ENCODE measurements at regions not wholly inside any gene's neighbourhood (a gene's known extent, or its start where the extent isn't known, plus 50 kb on each side); places are given as distances from the start of the nearest gene placed in this dataset.

DNA sequence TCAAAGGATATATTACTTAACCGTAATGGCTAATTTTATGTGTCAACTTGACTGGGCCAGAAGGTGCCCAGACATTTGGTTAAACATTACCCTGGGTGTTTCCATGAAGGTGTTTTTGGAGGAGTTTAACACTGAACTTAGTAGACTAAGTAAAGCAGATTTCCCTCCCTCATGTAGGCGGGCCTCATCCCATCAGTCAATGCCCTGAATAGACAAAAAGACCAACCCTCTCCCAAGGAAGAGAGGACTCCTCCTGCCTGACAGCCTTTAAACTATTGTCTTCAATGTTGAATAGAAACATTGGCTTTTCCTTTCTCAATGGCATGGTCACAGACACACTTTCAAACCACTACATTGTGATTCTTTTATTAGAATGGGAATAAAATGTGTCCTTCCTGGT, 121.9 kb downstream of the SETD4 start:
- no peak for DNase-seq (ENCODE audit: low read depth)

GRCh38 chr21:35933466-35933865, 126.9 kb downstream of the SETD4 start:
- no peak for DNase-seq (ENCODE audit: low read depth)

DNA sequence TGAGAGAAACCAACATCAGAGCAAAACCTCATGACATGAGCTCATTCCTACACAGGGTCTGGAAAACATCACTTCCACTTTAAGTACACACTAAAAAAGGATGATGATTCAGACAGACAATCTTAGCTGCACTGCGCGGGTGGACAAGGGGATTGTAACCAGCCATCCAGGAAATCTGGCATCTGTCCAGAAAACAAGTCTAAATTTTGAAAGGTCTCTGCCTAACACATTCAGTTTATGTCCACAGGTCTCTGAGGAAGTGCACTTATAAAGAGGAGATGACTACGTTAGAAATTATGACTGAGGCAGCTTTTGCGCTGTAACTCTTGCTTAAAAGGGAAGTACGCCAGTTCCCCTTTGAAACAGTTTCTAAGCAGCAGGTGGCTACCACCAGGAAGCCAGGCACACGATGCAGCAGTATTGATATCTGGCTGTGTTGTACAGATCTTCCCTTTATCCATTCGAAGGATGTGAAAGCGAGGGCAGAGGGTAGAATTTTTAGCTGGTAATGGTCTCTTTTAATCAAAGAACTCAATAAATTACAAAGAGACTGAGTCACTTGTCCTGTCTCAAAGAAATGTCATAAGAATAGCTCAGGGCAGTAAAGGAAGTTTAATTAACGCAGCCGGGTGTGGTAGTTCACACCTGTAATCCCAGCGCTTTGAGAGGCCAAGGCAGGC, 128.0 kb downstream of the SETD4 start:
- DNase-seq (ENCODE audit: low read depth): peak; percentile 86

DNA sequence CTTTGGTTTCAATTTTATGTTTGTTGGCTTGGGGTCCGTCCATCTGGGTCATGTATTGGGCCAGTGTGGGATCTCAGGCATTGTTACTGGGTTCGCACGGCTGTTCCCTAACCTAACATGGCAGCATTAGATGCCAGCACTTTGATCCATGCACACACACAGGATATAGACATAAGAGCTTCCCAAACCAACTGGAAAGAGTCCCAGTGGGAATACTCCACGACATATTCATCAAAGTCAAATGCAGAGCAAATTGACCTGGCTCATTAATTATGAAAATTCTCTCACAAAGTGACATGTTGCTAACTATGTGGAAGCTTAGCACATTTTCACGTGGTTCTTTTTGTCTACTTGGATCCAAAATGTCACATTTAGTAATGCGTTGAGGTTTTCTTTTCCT, 130.4 kb downstream of the SETD4 start:
- DNase-seq (ENCODE audit: low read depth): no peak

- DNase-seq (ENCODE audit: low read depth): no peak
These were observed 133.1 kb downstream of the SETD4 start for GRCh38 chr21:35927262-35927661.

DNA sequence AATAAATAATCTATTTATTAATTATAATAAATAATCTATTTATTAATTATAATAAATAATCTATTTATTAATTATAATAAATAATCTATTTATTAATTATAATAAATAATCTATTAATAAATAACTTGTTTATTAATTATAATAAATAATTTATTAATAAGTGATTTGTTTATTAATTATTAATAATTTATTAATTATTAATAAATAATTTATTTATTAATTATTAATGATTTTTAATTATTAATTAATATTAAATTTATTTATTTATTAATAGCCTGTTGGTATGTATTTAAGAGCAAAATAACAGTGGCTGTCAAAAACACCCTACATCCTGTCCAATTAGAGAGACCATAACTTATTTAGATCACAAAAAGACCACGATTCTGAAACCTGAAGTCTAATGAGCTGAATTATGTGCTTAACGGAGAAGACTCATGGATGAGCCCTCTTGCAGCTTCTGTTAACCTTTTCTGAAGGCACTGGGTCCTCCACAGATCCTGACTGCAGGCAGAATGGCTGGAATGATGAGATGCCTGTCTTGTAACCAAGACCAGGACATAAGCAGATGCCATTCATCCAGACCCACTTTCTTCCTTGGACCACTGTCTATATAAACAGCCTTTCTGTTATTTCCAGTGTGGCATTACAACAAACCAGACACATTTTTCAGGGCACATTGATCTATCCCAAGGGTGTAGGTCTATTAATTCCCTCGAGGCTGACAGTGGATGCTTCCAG, 134.2 kb downstream of the SETD4 start:
- DNase-seq (ENCODE audit: low read depth): no peak

DNA sequence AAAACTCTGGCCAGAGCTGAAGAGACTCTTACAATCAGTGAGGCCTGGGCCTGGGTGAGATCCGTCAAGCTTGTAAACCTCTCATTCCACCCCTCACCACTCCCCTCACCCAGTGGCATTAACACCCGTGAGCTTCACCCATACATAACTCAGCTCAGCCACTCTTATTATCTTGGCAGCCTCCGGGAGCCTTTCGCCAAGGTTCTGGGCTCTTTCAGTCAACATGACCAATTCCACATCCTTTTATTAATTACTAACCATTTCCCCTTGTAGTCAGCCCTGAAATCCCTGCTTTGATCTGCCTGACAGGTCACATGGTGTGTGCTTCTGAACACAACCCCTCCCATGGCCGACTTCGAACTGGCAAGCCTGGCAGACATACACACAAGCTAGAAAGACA, 134.8 kb downstream of the SETD4 start:
- no peak for DNase-seq (ENCODE audit: low read depth)

- peak; percentile 62 for DNase-seq (ENCODE audit: low read depth)
These were observed 135.5 kb downstream of the SETD4 start for GRCh38 chr21:35924714-35925301.

DNA sequence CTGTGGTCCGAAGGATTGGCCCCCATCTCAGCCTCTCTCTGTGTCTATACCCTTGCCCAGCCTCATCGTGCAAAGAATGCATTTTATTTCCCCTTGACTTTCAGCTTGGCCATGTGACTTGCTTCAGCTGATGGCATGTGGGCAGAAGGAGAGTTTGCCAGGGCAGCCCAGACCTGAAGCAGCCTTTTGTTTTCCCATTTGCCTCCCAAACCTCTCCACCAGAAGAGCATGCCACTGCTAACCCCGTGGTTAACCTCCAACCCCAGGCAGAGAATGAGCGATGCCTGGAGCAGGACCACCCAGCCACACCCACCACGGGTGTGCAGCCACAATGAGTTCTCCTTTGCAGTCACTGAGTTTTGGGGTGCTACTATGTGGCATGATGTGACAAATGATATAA, 136.4 kb downstream of the SETD4 start:
- no peak for DNase-seq (ENCODE audit: low read depth)

DNA sequence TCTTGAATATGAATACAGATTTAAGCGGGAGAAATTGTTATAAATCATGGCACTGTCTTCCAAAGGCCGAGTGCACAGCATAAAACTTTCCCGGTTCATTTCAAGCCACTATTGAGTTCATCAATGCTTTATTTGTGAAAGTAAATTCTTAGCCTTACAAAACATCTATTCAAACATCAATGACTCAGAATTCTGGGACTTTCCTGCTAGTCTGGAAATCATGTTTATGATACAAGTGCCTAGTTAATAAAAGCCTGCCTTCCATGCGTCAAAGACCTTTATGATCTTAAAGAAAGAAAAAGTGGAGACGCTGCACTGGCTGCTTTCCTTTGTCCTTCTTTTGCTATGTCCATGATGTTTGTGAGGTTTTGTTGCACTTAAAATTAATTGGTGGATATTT, 137.7 kb downstream of the SETD4 start:
- DNase-seq (ENCODE audit: low read depth): no peak

DNA sequence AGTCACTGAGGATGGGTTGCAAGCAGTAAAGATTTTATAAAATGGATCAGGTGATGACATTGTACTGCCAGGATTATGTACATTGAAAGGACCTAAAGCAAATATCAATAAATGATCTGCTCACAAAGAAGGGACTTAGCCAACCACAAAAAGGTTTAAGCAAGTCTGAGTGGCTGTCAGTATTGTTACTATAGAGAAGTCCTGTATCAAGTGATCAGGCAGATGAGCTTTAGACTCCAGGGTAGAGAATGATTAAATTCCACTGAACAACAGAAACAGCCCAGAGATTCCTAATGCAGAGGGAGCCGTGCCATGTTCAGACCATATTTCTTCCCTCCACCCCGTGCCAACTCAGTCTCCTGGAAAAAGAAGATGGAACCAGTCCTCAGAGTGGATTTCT, 138.9 kb downstream of the SETD4 start:
- no peak for DNase-seq (ENCODE audit: low read depth)

DNA sequence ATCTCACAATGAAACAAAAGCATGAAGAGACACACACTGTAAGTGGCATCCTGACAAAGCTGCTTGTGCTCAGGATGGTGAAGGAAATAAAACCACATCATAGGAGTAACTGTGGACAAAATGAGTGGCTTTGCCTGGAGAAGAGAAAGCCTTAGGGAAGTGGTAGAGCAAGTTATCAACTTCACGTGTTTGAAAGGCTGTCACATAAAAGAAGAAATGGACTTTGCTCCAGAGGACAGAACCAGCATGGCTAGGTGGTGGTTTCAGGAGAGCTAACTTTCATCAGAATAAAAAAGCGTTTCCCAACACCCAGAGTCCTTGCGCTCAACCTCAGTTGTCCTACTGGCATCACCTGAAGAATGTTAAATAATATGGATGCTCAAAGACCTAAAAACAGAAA, 139.9 kb downstream of the SETD4 start:
- DNase-seq (ENCODE audit: low read depth): no peak

- DNase-seq (ENCODE audit: low read depth): no peak
These were observed 145.3 kb downstream of the SETD4 start for GRCh38 chr21:35915030-35915429.

DNA sequence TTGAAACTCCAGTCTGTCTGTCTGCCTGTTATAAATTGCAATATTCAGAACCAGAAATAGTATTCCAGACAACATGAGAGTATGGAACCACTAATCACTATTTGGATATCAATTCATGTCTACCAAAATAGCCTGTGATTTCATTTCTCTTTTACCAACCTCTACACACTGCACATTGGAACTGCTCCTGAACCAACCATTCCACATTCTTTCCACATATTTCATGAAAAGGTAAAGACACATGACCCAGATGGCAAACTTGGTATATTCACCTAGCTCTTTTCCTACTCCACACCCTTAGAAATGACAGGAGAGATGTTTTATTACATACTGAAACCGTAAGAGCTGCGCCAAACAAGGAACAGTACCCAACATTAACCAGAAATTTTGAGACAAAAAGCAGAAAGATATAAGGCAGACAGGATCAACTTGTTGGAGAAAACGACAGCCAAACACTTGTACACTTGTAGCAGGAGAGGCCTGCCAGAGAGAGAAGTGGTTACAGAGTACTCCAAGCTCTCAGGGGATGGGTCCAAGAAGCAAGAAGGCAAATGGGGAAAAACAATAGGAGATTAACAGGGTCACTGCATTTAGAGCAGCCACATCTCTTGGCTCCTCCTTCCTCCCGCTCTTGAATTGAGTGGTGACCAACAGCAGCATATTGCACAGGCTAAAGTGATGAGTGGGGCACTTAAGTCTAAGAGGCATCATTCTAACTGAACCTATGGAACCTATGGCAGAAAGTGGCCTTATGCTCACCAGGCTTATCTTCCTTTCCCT, 148.7 kb downstream of the SETD4 start:
- DNase-seq (ENCODE audit: low read depth): no peak

DNA sequence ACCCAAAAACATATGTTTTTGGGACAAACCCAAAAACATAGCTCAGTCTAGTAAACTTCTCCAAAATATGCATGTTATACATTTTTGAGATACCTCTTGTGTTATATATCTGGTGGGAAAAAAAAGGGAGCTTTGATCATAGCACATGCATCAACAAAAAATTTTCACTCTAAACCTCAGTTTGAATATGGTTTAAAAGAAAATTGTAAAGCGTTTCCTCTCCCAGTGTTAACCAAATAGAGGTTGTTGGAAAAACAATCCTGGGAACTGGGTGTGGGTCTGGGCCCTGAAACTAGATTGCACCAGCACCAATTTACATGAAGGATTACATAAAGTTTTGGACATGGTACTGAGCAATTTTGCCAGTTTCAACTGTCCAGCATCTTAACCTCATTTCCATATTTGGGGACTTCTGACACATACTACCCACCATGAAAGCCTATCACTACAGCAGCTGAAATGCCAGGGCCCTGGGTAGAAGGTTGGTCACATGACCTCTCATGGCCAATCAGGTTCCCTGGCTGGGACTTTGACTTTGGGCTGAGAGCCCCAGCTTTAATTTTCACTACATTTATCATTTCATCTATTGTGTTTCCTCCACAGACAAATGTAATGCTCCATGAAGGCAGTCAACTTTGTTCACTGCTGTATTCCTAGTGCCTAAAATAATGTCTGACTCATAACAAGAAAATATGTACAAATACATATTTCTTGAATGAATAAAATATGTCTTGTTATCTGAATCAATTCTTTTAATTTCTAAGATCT, 150.7 kb downstream of the SETD4 start:
- DNase-seq (ENCODE audit: low read depth): no peak

GRCh38 chr21:35908311-35909078, 151.8 kb downstream of the SETD4 start:
- DNase-seq (ENCODE audit: low read depth): no peak

- no peak for DNase-seq (ENCODE audit: low read depth)
These were observed 153.7 kb downstream of the SETD4 start for GRCh38 chr21:35906586-35906985.

- no peak for DNase-seq (ENCODE audit: low read depth)
These were observed 154.4 kb downstream of the SETD4 start for GRCh38 chr21:35905963-35906345.

DNA sequence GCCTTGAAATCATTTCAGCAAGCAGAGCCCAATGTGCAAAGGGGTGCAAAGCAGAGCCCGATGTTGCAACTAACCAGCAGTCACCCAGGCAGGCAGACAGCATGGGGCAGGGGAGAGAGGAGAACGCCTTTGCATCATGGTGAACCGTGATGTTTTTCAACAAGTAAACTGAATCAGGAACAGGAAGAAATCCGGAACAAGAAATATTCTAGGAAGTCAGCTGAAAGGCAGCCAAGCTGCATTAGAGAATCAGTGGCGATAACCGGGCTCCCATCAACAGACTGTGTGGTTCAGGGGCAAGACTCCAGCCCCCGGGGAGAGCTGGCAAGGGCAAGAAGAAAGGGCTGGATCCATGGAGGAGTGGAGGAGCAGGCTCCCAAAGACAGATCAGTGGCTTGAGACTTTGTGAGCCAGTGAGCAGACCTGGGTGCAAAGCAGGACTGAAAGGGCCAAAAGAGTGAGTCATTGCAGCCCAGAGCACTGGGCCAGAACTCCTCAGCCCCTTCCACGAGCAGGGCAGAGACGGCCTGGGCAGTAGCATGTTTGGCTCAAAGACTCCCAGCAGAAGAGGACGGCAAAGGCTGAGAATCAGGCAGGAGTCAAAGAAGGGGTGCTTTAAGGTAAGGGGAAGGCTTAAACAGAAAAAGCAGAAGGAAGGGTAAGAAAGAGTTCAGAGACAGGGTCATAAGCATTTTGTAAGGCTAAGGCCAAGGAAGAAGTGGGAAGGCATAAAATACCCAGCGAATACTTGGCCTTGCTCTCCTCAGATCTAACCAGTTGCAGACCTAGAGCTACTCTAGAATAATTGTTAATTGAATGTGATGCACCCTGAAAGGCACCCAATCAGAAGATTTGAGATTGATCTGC, 155.0 kb downstream of the SETD4 start:
- no peak for DNase-seq (ENCODE audit: low read depth)

DNA sequence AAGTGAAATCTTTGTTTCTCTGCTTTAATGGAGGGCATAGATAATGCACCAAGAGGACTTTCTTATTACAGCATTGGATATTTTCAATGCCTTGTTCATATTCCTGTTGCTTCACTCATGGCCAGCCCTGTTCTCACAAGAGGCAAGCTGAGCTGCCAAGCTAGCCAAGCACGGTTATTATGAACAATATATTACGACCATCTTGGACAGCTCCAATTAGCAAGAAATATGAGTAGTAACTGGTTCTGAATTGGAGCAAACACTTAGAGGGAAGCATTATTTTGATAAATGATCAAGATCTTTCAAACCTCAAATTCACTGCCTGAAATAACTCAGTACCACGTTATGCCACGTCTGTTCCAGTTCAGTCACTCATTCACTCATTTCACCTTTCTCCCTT, 159.8 kb downstream of the SETD4 start:
- no peak for DNase-seq (ENCODE audit: low read depth)
